Skeletal muscle cell (primary cell): ENCODE measurements at regions not wholly inside any gene's neighbourhood (a gene's known extent, or its start where the extent isn't known, plus 50 kb on each side); places are given as distances from the start of the nearest gene placed in this dataset.
"Not testable (repeated sequence)": the region's sequence is repeated elsewhere in the genome, so short reads cannot be mapped to it uniquely, and the experiment has no call there.

Source experiments
- DNase-seq: peaks from one replicate; pipeline ENCODE4 v3.0.0-alpha.2; 2010; ENCODE audit warnings: low read depth
- H3K4me3 ChIP-seq: 2 replicates; pipeline ENCODE4 v1.5.1; 2011; ENCODE audit warnings: low read depth, mild to moderate bottlenecking, control low read depth, low read length, moderate library complexity

- no peak overlapping the region for H3K4me3 ChIP-seq
- DNase-seq: no peak
Measured at GRCh38 chr12:34398706-34399630, 376.7 kb downstream of the ALG10 start.

DNA sequence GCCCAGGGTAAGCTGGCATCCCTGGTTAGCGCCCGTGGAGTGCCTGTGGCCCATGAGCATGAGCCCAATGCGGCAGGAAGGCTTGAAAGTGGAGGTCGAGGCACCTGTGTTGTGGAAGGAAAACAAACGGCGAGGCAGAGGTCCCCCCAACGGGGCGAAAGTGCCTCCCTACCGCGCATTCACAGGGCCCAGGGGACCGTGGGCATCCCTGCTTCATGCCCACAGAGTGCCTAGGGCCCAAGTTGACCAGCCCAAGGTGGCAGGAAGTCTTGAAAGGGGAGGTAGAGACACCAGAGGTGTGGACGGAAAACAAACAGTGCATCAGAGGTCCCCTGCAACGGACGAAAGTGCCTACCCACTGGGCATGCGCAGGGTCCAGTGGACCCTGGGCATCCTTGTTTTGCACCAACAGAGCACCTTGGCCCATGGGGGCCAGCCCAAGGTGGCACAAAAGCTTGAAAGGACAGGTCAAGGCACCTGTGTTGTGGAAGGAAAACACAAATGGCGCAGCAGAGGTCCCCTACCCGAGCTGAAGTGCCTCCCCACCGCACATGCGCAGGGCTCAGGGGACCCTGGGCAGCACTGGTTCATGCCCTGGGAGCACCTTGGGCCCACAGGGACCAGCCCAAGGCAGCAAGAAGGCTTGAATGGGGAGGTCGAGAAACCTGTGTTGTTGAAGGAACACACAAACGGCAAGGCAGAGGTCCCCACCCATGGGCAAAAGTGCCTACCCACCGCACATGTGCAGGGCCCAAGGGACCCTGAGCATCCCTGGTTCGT is 377.5 kb downstream of the ALG10 start:
- H3K4me3 ChIP-seq: no peak overlapping the region
- no peak for DNase-seq

- no peak for DNase-seq
- H3K4me3 ChIP-seq: no peak overlapping the region
Measured at GRCh38 chr12:34400411-34400881, 378.1 kb downstream of the ALG10 start.

- DNase-seq: no peak
- no peak overlapping the region for H3K4me3 ChIP-seq
Measured at GRCh38 chr12:34400986-34401658, 378.8 kb downstream of the ALG10 start.

DNA sequence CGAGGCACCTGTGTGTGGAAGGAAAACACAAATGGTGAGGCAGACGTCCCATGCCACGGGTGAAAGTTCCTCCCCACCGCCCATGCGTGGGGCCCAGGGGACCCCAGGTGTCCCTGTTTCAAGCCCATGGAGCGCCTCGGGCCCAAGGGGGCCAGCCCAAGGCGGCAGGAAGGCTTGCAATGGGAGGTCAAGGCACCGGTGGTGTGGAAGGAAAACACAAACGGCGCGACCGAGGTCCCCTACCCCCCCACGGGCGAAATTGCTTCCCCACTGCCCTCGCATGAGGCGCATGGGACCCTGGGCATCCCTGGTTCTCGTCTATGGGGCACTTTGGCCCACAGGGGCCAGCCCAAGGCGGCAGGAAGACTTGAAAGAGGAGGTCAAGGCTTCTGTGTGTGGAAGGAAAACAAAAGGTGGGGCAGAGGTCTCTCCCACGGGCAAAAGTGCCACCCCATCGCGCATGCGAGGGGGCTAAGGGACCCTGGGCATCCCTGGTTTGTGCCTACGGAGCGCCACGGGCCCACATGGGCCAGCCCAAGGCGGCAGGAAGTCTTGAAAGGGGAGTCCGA is 379.4 kb downstream of the ALG10 start:
- no peak for DNase-seq
- no peak overlapping the region for H3K4me3 ChIP-seq

DNA sequence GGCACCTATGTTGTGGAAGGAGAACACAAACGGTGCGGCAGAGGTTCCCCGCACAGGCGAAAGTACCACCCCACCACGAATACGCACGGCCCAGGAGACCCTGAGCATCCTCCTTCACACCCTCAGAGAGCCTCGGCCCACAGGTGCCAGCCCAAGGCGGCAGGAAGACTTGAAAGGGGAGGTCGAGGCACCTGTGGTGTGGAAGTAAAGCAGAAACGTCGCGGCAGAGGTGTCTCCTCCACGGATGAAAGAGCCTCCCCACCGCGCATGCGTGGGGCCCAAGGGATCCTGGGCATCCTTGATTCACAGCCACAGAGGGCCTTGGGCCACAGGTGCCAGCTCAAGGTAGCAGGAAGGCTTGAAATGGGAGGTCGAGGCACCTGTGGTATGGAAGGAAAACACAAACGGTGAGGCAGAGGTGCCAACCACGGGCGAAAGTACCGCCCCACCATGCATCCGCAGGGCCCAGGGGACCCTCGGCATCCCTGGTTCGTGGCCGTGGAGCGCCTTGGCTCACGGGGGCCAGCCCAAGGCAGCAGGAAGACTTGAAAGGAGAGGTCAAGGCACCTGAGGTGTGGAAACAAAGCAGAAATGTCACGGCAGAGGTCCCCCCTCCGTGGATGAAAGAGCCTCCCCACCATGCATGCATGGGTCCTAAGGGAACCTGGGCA is 380.1 kb downstream of the ALG10 start:
- no peak for DNase-seq
- no peak overlapping the region for H3K4me3 ChIP-seq

DNA sequence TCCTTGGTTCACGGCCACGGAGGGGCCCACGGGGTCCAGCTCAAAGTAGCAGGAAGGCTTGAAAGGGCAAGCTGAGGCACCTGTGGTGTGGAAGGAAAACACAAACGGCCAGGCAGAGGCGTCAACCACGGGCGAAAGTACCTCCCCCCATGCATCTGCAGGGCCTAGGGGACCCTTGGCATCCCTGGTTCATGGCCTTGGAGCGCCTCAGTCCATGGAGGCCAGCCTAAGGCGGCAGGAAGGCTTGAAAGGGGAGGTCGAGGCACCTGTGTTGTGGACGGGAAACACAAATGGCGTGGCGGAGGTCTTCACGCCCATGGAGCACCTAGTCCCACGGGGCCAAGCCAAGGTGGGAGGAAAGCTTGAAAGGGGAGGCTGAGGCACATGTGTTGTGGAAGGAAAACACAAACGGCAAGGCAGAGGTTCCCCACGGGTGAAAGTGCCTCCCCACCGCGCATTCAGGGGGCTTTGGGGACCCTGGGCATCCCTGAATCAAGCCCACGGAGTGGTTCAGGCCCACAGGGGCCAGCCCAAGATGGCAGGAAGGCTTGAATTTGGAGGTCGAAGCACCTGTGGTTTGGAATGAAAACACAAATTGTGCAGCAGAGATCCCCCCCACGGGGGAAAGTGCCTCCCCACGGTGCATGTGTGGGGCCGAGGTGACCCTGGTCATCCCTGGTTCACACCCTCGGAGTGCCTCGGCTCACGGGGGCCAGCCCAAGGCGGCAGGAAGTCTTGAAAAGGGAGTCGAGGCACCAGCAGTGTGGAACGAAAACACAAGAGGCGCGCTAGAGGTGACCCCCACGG is 380.8 kb downstream of the ALG10 start:
- no peak for DNase-seq
- H3K4me3 ChIP-seq: no peak overlapping the region

- no peak overlapping the region for H3K4me3 ChIP-seq
- no peak for DNase-seq
Measured at GRCh38 chr12:34403706-34404376, 381.5 kb downstream of the ALG10 start.

GRCh38 chr12:34404377-34405285 is 382.3 kb downstream of the ALG10 start:
- no peak for DNase-seq
- H3K4me3 ChIP-seq: no peak overlapping the region

DNA sequence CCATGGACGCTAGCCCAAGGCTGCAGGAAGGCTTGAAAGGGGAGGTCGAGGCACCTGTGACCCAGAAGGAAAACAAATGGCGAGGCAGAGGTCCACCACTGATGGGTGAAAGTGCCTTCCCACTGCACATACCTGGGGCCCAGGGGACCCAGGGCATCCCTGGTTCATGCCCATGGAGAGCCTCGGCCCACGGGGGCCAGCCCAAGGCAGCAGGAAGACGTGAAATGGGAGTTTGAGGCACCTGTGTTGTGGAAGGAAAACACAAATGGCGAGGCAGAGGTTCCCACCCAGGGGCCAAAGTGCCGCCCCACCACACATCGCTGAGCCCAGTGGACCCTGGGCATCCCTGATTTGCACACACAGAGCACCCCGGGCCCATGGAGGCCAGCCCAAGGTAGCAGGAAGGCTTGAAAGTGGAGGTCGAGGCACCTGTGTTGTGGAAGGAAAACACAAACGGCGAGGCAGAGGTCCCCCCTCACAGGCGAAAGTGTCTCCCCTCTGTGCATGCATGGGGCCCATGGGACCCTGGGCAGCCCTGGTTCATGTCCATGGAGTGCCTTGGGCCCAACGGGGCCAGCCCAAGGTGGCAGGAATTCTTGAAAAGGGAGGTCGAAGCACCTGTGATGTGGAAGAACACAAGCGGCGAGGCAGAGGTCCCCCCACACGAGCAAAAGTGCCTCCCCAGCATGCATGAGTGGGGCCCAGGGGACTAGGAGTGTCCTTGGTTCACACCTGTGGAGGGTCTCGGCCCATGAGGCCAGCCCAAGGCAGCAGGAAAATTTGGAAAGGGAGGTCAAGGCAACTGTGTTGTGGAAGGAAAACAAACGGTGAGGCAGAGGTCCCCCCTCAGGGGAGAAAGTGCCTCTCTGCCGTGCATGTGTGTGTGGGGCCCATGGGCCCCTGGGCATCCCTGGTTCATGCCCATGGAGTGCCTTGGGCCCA is 383.3 kb downstream of the ALG10 start:
- H3K4me3 ChIP-seq: no peak overlapping the region
- no peak for DNase-seq

- no peak overlapping the region for H3K4me3 ChIP-seq
Measured at GRCh38 chr12:34406228-34406995, 384.1 kb downstream of the ALG10 start.

DNA sequence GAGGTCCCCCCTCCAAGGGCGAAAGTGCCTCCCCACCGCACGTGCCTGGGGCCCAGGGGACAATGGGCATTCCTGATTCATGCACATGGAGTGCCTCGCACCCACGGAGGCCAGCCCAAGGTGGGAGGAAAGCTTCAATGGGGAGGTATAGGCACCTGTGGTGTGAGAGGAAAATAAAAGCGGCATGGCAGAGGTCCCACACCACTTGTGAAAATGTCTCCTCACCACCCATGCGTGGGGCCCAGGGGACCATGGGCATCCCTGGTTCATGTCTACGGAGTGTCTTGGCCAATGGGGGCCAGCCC is 384.7 kb downstream of the ALG10 start:
- no peak for DNase-seq

More at GRCh38 chr12:34406228-34406995, 384.1 kb downstream of the ALG10 start:
- DNase-seq: no peak

DNA sequence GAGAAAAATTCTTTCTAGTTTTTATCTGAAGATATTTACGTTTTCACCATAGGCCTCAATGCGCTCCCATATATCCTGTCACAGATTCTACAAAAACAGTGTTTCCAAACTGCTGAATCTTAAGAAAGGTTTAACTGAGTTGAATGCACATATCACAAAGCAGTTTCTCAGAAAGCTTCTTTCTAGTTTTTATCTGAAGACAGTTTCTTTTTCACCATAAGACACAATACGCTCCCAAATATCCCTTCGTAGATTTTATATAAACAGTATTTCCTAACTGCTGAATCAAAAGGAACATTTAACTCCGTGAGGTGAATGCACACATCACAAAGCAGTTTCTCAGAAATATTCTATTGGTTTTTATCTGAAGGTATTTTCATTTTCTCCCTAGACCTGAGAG is 385.5 kb downstream of the ALG10 start:
- no peak for DNase-seq
- no peak overlapping the region for H3K4me3 ChIP-seq

More for the DNA sequence above, 384.7 kb downstream of the ALG10 start:
- no peak overlapping the region for H3K4me3 ChIP-seq

GRCh38 chr12:34431509-34431908 is 409.2 kb downstream of the ALG10 start:
- not testable (repeated sequence) for DNase-seq, H3K4me3 ChIP-seq
